Choroid plexus epithelial cell (primary cell): ENCODE measurements at regions not wholly inside any gene's neighbourhood (a gene's known extent, or its start where the extent isn't known, plus 50 kb on each side); places are given as distances from the start of the nearest gene placed in this dataset.

Experiments used
- DNase-seq: peaks from one replicate; pipeline ENCODE4 v3.0.0-alpha.2; 2010; ENCODE audit warnings: low read depth
- H3K4me3 ChIP-seq: 2 replicates; pipeline ENCODE4 v1.5.1; 2011; ENCODE audit warnings: low read depth, mild to moderate bottlenecking, control low read depth, low read length, moderate library complexity
- CTCF ChIP-seq: conservative IDR thresholded peaks from 2 replicates; pipeline ENCODE4 v1.5.1; 2011; ENCODE audit warnings: low read depth, mild to moderate bottlenecking, control low read depth, inconsistent platforms, low read length, moderate library complexity

DNA sequence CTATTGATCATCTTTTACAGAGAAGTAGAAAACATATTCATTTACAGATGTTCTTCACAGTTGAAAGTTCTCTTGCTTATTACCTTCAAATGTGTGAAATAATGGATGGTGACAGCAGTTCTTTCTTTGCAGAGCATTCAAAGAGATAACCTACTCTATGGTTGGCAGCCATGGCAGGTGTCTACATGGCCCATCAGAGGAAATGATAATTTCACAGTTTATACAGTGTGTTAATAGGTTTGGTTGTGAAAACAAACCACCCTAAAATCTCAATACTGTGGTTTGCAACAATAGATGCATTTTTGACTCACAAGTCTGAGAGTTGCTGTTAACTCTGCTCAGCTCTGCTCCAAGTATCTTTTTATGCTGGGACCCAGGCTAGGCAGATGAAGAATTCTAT is 241.2 kb upstream of the SAMSN1 start:
- H3K4me3 ChIP-seq: no peak overlapping the region
- DNase-seq: no peak
- TF ChIP-seq CTCF: no peak

DNA sequence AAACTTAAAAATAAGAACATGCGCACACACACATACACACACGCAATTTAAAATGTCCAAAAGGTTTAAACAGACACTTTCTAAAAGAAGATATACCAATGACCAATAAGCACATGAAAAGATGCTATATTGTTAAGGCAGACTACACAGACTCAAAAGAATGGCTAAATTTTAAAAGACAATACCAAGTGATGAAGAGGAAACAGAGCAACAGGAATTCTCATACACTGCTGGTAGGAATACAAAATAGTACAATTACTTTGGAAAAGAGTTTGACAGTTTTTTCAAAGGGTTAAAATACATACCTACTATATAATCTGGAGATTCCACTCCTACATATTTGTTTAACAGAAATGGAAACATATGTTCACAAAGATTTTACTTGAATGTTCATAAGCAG is 239.6 kb upstream of the SAMSN1 start:
- no peak overlapping the region for H3K4me3 ChIP-seq
- TF ChIP-seq CTCF: no peak
- no peak for DNase-seq

DNA sequence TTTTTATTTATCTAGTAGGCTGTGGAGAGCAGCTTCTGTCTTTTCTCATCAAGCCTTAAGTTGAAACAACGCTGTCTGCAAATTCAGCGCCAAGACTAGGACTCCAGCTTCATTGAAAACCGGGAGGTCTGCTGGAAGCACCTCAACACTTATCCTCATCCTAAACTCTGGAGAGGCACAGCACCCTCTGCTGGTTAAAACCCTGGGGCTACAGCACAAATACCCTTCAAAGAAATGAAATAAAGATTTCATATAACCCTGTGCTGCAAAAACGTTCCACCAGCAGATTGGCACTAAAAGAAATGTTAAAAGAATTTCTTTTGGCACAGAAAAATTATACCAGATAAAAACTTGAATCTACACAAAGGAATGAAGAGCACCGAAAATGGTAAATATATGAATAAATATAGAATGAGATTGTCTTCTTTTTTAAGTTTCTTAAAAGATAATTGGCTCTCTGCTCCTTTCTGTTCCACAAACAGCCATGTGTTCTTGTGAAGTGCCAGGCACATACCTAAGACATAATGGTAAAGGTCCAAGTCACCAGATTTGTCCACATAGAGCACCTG is 227.7 kb upstream of the SAMSN1 start:
- peak; percentile 82 for TF ChIP-seq CTCF
- peak; percentile 72 for DNase-seq

DNA sequence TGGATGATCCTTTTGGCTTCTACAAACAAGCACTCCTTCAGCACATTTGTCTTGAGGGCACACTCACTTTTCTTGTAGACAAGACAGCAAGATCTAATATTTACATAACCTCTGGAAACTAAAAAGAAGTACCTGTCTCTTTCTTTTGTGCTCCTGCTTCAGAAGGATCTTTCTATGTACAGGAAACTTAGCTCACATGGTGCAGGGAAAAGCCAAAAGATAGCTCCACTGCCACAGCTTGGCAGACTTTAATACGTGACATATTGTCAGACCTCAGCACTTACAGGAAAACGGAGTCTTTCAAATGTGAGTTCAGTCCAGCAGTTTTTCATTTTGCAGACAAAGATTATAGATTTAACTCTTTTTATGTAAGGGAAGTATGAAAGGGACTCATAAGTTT is 225.5 kb upstream of the SAMSN1 start:
- TF ChIP-seq CTCF: no peak
- DNase-seq: no peak
- H3K4me3 ChIP-seq: no peak overlapping the region

More for the DNA sequence above, 227.7 kb upstream of the SAMSN1 start:
- no peak overlapping the region for H3K4me3 ChIP-seq

DNA sequence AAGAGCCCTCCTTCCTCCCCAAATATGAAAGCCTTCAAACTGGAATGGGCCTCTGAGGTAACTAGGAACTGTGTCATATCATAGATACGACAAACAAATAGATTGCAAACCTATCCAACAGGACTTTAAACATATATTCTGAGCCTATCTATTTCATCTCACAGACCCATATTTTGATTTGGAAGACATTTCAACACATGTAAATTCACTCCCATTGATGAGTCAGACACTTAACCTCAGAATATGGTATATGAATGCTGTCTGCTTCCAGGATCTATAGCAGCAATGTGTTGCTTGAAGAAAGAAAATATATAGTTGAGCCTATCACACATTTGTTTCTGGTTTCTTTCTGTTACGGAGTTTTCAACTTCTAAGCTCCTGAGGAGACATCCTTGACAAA is 221.9 kb upstream of the SAMSN1 start:
- no peak for DNase-seq
- TF ChIP-seq CTCF: no peak
- no peak overlapping the region for H3K4me3 ChIP-seq

GRCh38 chr21:14767192-14767852 is 221.2 kb upstream of the SAMSN1 start:
- no peak for DNase-seq
- TF ChIP-seq CTCF: no peak
- no peak overlapping the region for H3K4me3 ChIP-seq

- no peak for TF ChIP-seq CTCF
Measured at GRCh38 chr21:14766241-14766640, 220.1 kb upstream of the SAMSN1 start.

More at GRCh38 chr21:14766241-14766640, 220.1 kb upstream of the SAMSN1 start:
- DNase-seq: no peak
- H3K4me3 ChIP-seq: no peak overlapping the region
